ENCODE measurements at regions not wholly inside any gene's neighbourhood (a gene's known extent, or its start where the extent isn't known, plus 50 kb on each side); places are given as distances from the start of the nearest gene placed in this dataset.

- TF ChIP-seq INSM2 (tag by site-specific recombination; IDR thresholded peaks at IDR 0.05): peak; percentile 57; the same call in 1 of the 2 replicates
- no peak for TF ChIP-seq WT1 (tag by site-specific recombination; IDR thresholded peaks at IDR 0.05)
- no peak for TF ChIP-seq ZNF26 (tag by site-specific recombination; IDR thresholded peaks at IDR 0.05)
- TF ChIP-seq ZNF830 (tag by site-specific recombination; IDR thresholded peaks at IDR 0.05; ENCODE audit: low read depth): no peak
- no peak for TF ChIP-seq PBX3 (CRISPR knock-in tag; IDR thresholded peaks at IDR 0.05)
- no peak for TF ChIP-seq ZBTB26 (tag by site-specific recombination; optimal IDR thresholded peaks at IDR 0.05)
- no peak for TF ChIP-seq ZNF549 (tag by site-specific recombination; IDR thresholded peaks at IDR 0.05)
- TF ChIP-seq, protein P1, sequence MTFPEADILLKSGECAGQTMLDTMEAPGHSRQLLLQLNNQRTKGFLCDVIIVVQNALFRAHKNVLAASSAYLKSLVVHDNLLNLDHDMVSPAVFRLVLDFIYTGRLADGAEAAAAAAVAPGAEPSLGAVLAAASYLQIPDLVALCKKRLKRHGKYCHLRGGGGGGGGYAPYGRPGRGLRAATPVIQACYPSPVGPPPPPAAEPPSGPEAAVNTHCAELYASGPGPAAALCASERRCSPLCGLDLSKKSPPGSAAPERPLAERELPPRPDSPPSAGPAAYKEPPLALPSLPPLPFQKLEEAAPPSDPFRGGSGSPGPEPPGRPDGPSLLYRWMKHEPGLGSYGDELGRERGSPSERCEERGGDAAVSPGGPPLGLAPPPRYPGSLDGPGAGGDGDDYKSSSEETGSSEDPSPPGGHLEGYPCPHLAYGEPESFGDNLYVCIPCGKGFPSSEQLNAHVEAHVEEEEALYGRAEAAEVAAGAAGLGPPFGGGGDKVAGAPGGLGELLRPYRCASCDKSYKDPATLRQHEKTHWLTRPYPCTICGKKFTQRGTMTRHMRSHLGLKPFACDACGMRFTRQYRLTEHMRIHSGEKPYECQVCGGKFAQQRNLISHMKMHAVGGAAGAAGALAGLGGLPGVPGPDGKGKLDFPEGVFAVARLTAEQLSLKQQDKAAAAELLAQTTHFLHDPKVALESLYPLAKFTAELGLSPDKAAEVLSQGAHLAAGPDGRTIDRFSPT (tag by site-specific recombination; IDR thresholded peaks at IDR 0.05): 0 out of 2 replicates have a peak, but pooled peaks have one; percentile 46
- no peak for TF ChIP-seq ZNF585B (tag by site-specific recombination; IDR thresholded peaks at IDR 0.05)
- no peak for TF ChIP-seq REPIN1 (tag by site-specific recombination; IDR thresholded peaks at IDR 0.05; ENCODE audit: low read depth)
- no peak for TF ChIP-seq ZNF214 (tag by site-specific recombination; IDR thresholded peaks at IDR 0.05; ENCODE audit: borderline replicate concordance)
- TF ChIP-seq, protein P2, sequence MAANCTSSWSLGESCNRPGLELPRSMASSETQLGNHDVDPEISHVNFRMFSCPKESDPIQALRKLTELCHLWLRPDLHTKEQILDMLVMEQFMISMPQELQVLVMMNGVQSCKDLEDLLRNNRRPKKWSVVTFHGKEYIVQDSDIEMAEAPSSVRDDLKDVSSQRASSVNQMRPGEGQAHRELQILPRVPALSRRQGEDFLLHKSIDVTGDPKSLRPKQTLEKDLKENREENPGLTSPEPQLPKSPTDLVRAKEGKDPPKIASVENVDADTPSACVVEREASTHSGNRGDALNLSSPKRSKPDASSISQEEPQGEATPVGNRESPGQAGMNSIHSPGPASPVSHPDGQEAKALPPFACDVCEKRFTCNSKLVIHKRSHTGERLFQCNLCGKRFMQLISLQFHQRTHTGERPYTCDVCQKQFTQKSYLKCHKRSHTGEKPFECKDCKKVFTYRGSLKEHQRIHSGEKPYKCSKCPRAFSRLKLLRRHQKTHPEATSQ (tag by site-specific recombination; IDR thresholded peaks at IDR 0.05): no peak
- peak; percentile 56; the same call in 1 of the 2 replicates for TF ChIP-seq ZNF660 (tag by site-specific recombination; IDR thresholded peaks at IDR 0.05)
- TF ChIP-seq, protein P3, sequence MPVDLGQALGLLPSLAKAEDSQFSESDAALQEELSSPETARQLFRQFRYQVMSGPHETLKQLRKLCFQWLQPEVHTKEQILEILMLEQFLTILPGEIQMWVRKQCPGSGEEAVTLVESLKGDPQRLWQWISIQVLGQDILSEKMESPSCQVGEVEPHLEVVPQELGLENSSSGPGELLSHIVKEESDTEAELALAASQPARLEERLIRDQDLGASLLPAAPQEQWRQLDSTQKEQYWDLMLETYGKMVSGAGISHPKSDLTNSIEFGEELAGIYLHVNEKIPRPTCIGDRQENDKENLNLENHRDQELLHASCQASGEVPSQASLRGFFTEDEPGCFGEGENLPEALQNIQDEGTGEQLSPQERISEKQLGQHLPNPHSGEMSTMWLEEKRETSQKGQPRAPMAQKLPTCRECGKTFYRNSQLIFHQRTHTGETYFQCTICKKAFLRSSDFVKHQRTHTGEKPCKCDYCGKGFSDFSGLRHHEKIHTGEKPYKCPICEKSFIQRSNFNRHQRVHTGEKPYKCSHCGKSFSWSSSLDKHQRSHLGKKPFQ (tag by site-specific recombination; IDR thresholded peaks at IDR 0.05): no peak
- peak; percentile 69 for TF ChIP-seq ZNF629 (tag by site-specific recombination; IDR thresholded peaks at IDR 0.05)
- TF ChIP-seq TRIM28 (IDR thresholded peaks at IDR 0.05; ENCODE audit: borderline replicate concordance, low read length): peak; percentile 34; the same call in 1 of the 2 replicates
- no peak for TF ChIP-seq REST (tag by site-specific recombination; IDR thresholded peaks at IDR 0.05)
- TF ChIP-seq ZNF48 (tag by site-specific recombination; IDR thresholded peaks at IDR 0.05): no peak
- no peak for TF ChIP-seq MZF1 (tag by site-specific recombination; IDR thresholded peaks at IDR 0.05; ENCODE audit: borderline replicate concordance)
- no peak for TF ChIP-seq ZNF350 (tag by site-specific recombination; IDR thresholded peaks at IDR 0.05)
- TF ChIP-seq ZNF2 (tag by site-specific recombination; IDR thresholded peaks at IDR 0.05): no peak
- 0 out of 2 replicates have a peak, but pooled peaks have one; percentile 27 for TF ChIP-seq PRDM1 (tag by site-specific recombination; IDR thresholded peaks at IDR 0.05)
- no peak for TF ChIP-seq KLF8 (tag by site-specific recombination; IDR thresholded peaks at IDR 0.05)
- no peak for TF ChIP-seq ZNF544 (tag by site-specific recombination; IDR thresholded peaks at IDR 0.05)
- TF ChIP-seq ZEB2 (tag by site-specific recombination; IDR thresholded peaks at IDR 0.05): peak; percentile 81
- no peak for TF ChIP-seq GFI1B (tag by site-specific recombination; IDR thresholded peaks at IDR 0.05)
- TF ChIP-seq BCL11A (tag by site-specific recombination; IDR thresholded peaks at IDR 0.05; ENCODE audit: low read depth): 0 out of 2 replicates have a peak, but pooled peaks have one; percentile 33
Observed at GRCh38 chr3:42036483-42036823, 54.7 kb upstream of the TRAK1 start (continued).

Measured in HEK293 (cell line).